GM19324 (cell line): ENCODE measurements at regions not wholly inside any gene's neighbourhood (a gene's known extent, or its start where the extent isn't known, plus 50 kb on each side); places are given as distances from the start of the nearest gene placed in this dataset.

Experiments used
- ATAC-seq: cut with Tn5 transposase; IDR thresholded peaks from one replicate; pipeline ENCODE4 v1.9.1; 2021; ENCODE audit warnings: mild to moderate bottlenecking, moderate library complexity; ENCODE audit not compliant: unreplicated experiment, low FRiP score

DNA sequence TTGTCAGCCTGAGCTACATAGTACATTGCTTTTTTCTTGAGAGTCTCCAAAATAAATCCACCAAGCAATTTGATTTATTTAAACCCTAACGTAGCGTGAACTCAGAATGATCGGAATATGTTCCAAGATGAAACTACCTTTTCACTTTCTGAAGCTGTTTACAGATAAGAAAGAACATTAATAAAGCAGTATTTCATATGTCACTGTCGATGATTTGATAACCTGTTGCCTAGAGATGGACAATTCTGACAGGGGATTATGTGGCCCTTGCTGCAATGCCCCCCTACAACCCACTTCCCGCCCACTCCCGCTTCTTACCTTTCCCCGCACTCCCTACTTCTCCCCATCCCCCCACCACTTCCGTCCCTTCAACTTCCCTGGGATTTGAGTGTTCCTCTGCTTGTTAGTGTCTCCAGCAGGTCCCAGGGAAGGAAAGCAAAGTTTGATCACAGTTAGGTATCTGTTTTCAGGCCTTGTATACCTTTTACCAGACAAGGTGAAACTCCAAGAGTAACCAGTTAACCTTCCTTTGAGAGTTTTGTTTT is 229.2 kb upstream of the HMGA2 start:
- no peak for ATAC-seq

DNA sequence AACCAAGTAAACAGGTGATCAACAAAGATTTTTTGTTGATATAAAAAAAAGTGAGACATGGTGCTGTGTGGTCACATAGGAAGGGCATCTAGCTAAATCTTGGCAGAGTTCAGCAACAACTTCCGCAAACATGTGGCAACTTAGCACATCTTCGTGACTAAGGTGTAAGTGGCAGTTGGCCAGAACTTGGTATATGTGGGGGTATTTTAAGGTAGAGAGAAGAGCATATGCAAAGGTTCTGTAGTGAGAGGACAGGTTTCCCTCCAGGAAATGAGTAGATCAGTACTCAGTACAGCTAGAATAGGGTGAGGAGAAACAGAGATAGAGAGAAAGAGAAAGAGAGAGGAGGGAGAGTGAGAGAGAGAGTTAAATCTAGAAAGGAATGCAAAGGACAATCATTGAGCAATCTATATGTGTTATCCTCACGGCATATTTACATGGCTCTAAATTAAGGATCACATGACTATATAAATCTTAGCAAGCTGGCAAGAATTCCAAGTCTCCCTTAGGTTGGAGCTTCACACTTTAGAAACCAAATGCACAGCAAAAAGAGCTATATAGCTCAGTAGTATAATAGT is 227.7 kb upstream of the HMGA2 start:
- ATAC-seq, result no peak

DNA sequence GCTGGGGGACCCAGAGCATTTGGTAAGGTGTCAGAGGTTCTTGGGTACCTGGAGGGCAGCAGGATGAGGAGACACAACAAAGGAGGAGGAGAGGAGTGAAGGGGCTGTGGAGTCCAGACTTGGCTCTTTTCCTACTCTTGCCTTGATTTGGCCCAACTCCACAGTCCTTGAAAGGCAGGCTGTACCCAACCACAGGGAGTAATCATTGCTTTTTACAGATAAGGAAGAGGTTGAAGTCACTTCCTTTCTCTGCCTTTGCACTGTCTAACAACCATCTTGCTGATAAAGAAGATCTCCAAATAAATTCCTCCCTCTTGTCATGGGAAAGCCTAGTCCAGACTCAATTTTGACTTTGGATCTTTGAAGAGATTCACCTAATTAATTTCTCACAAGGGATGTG is 226.8 kb upstream of the HMGA2 start:
- no peak for ATAC-seq

DNA sequence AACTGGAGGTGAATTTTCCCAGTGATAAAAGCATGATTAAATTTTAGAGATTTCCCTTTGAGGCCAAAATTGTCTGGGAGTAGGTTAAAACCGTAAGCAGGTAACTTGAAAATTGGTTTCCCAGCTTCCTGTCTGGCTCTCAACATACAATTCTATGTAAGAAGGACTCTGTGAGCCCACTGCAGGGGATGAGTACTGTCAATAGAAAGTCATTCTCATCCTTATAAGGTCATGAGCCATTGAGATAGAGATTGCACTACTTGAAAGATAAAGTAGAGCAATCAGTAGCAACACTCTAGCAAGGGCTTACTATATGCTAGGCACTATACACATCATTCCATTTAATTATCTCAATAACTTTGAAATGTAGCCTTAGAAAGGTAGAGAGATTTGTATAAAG is 225.6 kb upstream of the HMGA2 start:
- ATAC-seq, result no peak

DNA sequence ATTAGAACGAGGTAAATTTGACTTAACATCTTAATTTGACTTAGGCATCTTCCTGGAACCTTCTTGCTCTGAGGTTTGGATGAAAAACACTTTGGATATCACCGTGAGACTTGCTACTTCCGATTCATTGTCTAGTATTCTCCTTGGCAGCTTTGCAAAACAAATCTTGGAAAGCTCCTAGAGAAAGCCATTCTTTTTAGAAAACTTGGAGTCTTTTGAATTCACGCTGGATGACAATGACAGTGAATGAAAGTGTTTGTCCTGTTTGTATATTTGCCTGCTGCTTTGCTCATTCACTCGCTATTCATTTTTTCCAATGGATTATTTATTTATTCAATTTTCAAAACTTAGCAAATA is 222.1 kb upstream of the HMGA2 start:
- ATAC-seq, result no peak

DNA sequence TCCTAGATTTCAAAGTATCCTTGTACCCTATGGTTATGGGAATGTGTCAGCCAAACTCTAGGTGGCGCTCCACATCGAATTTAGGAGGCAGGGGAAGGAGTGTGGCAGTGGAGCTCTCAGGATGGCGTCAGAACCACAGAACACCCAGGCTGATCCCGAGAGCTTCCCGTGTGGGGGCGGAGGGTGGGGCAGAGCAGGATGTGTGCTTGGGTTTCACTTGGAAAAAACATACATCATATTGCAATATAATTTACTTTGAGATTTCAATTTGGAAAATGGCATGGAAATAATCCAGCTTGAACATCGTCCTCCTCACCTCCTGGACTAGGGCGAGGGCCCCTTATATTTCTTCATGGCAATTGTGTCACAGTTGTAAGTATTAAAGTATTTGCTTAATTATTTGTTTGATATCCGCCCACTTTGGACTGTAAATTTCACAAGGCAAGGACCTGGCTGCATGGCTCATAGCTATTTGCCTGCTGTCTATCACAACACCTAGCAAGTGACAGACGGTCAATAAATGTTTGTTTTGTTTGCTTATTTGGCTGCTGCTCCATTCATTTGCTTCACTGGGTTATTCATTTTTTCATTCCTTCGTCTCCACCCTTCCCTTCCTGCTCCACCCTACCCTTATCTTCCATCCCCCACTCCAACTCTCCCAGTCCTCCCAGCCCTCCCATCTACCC is 221.5 kb upstream of the HMGA2 start:
- no peak for ATAC-seq

DNA sequence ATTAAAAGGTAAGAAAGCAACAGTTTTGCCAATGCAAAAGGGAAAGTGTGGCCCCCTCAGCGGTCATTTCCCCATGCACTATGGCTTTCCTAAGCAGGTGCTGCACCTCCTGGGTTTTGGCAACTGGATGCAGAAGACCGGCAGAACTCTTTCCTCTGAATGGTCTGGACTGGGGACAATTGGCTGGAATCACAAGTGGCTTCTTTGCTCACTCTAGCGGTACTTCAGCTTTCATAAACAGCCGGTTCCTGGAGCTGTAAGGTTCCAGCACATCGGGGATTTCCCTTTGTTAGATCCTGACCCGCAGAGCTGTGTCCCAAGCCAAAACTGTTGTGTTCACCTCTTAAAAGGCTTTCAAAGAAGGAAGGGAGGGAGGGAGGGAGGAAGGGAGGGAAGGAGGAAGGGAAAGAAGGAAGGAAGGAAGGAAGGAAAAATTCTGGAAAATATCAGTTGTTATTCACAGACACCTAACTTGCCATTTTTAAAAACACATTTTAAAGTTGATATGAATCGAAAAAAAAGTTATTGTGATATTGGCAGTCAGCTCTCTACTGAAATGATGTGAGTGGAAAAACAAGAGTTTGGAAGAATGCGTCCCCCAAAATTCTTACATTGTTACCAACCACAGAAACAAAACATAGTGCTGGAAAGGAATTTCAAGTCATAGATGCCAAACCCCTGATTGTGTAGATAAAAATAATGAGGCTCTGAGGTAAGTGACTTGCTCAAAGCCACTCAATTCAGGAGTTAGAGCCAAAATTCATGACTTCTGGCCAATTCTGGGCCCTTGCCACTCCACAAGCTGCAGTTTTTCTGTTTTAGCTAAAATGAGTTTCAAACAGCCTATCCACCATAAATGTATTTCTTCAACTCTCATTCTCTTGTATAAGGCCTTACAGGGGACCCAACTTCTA is 220.6 kb upstream of the HMGA2 start:
- ATAC-seq, result no peak

DNA sequence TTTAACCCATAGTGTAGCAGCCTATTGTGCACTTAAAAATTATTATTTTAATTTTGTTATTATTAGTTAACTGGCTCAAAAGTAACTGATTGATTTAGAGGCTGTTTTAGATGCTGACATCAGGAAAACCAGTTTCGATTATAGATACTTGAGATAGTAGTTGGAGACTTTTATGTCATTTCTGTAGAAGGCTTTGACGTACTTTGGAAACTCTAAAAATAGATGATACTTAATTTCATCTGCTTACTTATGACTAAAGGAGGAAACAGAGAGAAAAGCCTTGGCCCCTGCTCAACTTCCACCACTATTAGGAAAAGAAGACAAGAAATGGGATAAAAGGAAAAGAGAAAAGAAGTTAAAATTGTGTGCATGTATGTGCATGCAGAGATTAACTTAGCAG is 219.3 kb upstream of the HMGA2 start:
- no peak for ATAC-seq

DNA sequence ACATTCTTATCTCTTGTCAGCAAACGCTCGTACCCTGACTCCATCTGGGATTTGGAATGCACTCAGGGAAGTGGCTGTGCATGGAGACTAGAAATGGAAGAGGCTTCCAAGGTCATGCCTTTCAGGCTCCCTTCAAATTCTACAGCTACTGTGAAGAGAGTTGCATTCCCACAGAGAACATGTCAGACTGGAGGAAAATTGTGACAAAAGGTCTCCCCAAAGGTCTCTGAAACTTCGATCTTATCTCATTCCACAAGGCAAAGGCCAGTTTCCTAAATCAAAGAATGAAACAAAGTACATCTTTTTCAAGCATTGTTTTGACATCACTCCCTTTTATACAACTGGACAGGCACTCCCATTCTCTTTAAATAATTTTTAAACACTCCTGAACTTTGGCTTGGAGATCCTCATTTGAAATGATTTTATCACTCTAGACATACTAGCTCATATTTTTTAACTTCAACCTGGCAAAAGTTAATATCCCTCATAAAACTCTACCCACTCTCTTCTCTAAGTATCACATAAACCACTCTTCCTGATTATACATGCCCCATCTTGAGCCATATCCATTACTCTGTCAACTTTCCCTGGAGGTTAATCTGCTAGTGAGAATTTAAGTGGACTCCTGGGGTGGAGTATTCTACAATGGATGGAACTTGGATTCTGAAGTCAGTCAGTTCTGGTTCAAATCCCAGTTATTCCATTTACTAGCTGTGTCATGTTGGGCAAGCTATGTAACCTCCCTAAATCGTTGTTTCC is 218.1 kb upstream of the HMGA2 start:
- ATAC-seq, result no peak

DNA sequence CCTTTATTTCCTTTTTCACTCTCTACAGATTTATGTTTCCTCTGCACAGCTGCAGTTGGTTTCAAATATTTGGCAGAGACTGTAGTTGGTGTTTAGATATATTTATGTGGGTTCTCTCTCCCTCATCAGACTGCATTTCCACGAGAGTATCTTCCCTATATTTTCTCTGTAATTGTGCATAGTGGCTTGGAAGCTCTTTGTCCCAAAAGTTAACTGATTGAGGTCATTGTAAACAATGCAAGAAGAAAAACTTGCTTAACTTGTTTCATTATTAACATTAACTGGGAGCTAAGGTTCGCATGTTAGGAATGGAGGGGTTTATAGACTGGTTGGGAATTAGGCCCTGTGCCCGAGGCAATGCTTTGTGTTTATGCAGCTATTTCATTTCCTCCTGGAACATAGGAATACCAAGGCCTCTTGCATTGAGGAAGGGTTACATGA is 216.9 kb upstream of the HMGA2 start:
- ATAC-seq, result no peak

DNA sequence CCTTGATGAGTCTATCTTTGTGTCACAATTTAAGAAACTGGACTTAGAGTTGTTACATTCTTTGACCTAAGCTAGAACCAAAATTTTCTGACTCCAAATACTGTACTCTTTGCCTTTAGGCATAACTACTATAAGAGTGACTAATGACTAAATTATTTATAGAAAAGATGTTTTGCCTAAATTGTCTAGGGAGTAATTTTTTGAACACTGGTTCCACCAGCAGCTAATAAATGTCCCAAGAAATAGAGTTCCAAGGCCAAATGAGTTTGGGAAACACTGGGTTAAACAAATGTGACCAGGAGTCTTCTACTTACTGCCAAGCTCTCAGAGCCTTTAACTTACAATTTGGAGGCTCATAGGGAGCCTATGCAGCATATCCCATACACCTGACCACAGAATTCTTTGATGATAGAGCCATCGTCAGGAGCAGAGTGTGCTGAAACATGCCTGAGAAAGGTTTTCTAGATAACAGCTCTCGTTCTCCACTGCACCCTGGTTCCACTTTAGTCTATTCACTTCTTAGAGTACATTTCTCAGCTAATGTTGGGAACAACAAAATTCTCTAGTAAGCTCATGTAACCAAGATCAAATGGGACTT is 215.9 kb upstream of the HMGA2 start:
- ATAC-seq, result no peak

DNA sequence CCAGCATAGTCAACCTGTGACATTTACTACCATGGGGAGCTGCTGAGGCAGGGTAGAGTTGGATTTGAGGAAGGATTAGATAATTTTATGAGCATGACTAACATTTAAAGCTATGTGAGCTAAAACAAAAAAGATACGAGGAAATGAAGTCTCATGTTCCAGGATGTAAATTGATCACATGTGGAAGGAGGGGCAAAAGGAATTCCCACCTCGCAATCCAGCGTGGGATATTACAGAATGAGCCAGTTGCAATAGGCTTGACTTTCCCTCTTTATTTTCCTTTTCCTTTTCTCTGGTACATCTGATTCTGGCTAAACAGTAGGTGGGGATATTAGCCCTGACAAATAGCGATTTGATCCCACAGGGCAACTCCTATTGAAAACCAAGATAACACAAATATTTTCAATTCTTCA is 214.9 kb upstream of the HMGA2 start:
- no peak for ATAC-seq

DNA sequence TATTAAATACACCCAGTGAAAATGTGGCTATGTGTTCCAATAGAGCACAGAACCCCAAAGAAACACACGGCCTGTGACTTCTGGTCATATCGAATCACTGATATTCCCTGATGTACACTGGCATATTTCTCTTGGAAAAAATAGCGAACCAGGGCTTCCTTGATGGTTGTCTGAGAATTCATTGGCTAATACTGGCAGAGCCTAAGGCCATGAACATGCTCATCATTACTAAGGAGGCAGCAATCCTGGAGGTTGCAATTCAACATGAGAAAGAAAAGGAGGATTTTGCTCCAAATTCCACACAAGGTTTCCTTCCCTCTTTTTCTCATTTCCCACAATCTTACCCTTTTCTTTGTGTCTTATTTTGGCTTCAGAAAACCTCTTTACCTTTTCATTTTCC is 212.9 kb upstream of the HMGA2 start:
- ATAC-seq, result no peak

DNA sequence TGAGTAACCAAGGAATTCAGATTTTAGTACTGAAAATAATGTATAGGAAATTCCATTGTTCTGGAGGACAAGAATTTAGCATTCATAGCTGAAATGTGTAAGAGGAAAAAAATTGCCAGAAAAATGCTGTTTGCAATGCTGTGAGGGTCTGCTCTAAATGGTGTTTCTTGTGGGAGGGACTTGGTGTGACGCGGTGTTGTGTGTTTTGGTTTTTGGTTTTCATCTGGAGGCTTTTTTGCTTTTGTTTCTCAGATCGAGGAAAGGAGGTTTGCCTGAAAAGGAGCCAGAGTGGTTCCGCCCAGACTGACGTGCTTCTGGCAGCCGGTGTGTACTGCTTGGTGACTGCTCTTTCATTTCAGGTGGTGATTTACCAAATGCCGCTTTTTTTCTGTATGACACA is 211.8 kb upstream of the HMGA2 start:
- no peak for ATAC-seq

DNA sequence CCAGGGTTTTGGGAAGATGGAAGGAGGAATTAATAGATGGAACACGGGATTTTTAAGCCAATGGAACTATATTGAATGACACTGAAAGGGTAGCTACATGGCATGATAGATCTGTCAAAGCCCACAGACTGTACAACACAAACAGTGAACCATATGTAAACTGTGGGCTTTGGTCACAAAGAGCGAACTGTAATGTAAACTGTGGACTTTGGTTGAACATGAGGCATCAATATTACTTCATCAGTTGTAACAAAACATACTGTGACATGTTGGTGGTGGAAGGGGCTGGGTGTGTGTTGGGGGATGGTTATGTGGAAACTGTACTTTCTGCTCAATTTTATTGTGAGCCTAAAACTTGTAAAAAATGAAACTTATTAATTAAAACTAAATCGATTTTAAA is 210.6 kb upstream of the HMGA2 start:
- no peak for ATAC-seq

DNA sequence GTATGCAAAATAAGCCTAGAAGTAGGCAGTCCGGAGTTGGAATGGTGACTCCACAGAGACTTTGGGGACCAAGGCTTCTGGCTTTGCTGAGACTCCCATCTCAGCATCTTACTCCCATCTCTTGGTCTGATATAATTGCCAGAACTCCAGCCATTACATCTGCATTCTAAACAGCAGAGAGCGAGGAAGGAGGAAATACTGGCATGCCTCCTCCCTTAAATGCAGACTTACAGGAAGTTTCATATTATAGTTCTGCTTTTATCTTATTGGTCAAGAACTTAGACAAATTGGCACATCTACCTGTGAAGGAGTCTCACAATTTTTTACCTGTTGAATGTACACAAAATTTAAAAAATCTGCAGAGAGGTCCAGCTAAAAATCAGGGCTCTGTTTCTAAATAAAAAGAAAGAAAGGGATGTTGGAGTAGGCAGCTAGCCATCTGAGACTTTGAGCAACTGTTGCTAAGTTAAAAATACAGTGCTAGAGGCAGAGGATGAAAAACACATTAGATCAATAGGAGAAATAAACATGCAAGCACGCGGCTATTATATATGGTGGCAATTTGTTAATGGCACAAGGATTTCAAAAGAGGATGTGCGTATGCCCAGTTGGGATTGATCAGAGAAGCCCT is 209.9 kb upstream of the HMGA2 start:
- ATAC-seq, result no peak

DNA sequence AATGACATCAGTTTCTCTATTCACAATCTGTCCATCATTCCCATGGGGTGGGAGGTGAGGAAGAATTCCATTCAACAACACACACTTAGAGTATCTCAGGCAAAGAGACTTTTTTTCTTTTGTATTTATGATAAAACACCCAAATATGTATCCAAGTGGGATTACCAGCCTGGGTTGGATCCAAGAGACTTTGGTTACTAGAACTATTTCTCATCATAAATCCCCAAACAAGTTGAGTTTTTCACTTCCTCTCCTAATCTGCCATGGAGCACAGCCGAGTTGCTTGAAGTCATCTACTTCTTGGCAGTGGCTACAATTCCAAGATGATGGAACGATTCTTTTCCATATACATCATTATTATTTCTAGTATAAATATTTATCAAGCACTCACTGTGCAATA is 209.2 kb upstream of the HMGA2 start:
- no peak for ATAC-seq

DNA sequence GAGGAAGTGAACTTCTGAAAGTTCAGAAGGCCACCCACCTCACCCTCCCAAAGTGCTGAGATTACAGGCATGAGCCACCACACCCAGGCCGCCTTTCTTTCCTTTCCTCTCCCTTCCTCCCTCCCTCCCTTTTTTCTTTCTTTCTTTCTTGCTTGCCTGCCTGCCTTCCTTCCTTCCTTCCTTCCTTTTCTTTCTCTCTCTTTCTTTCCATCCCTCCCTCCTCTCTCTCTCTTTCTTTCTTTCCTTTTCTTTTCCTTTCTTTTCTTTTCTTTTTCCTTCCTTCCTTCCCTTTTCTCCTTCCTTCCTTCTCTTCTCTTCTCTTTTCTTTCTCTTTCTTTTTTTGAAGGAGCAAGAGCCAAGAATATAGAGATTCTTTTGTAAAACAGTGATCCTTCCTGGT is 208.3 kb upstream of the HMGA2 start:
- no peak for ATAC-seq

DNA sequence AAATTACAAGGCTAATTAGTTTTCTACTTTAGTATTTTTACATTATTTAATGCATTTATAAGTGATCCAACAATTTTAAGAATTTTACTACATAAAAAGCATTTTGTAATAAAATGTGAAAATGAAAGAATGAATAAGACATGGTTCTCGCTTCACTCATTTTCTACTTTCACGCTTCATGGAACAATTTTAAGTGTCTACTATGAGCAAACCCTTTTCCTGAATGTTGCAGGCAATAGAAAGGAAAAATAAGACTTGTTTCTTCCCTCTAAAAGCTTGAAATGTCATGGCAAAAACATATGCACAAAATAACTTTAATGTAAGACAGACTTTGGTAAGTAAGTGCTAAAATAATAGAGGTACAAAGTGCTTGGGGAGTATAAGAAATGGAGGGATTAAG is 205.7 kb upstream of the HMGA2 start:
- no peak for ATAC-seq

DNA sequence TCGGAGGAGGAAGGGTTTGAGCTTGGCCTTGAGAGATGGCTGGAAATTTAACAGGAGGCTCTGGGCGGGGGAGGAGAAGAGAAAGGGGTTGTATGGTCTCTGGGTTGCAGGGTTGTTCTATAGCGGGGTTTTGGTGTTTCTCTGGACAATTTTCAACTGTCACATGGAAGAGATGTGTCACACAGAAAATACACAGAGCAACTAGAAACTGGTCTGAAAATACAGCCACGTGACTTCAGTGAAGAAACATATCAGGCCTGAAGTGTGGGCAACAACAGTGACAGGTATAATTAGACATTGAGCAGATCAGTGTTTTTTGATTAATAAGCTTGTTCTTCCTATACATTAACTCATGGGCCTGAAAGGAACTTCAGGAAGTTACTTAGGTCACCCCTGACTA is 205.3 kb upstream of the HMGA2 start:
- ATAC-seq, result no peak
